Loucy (cell line): ENCODE measurements at regions not wholly inside any gene's neighbourhood (a gene's known extent, or its start where the extent isn't known, plus 50 kb on each side); places are given as distances from the start of the nearest gene placed in this dataset.

ENCODE experiments used
- H2AFZ ChIP-seq: fragments of 200-600 bp; sonication (generic); 2 replicates; pipeline ENCODE4 v1.6.0; 2016; ENCODE audit warnings: antibody characterized with exemption, mild to moderate bottlenecking, low read length, moderate library complexity
- H3F3A ChIP-seq: fragments of 200-600 bp; 2 replicates; pipeline ENCODE4 v1.6.0; 2016; ENCODE audit warnings: antibody characterized with exemption, low read depth, mild to moderate bottlenecking
- H3K27me3 ChIP-seq: fragments of 200-600 bp; sonication (generic); 2 replicates; pipeline ENCODE4 v1.6.1; 2014; ENCODE audit warnings: low read length, mild to moderate bottlenecking; ENCODE audit not compliant: insufficient read depth, poor library complexity, severe bottlenecking
- H3K36me3 ChIP-seq: fragments of 200-600 bp; sonication (generic); 2 replicates; pipeline ENCODE4 v1.6.1; 2016; ENCODE audit warnings: low read length; ENCODE audit not compliant: insufficient read depth
- H3K4me1 ChIP-seq: fragments of 200-600 bp; sonication (generic); 2 replicates; pipeline ENCODE4 v1.5.1; 2014; ENCODE audit warnings: low read length, mild to moderate bottlenecking; ENCODE audit not compliant: insufficient read depth, poor library complexity, severe bottlenecking
- H3K4me2 ChIP-seq: fragments of 200-600 bp; sonication (generic); 2 replicates; pipeline ENCODE4 v1.6.0; 2014; ENCODE audit warnings: antibody characterized with exemption, low read length, low read depth, mild to moderate bottlenecking; ENCODE audit not compliant: poor library complexity, severe bottlenecking
- H3K4me3 ChIP-seq: fragments of 200-600 bp; sonication (generic); 2 replicates; pipeline ENCODE4 v1.5.1; 2014; ENCODE audit warnings: low read length, mild to moderate bottlenecking, mixed read lengths; ENCODE audit not compliant: poor library complexity, severe bottlenecking
- H3K79me2 ChIP-seq: fragments of 200-600 bp; sonication (generic); 2 replicates; pipeline ENCODE4 v1.6.1; 2014; ENCODE audit warnings: low read length; ENCODE audit not compliant: insufficient read depth
- H3K9ac ChIP-seq: fragments of 200-600 bp; sonication (generic); 2 replicates; pipeline ENCODE4 v1.6.0; 2014; ENCODE audit warnings: mild to moderate bottlenecking, low read depth, low read length, moderate library complexity; ENCODE audit not compliant: poor library complexity, severe bottlenecking
- H3K9me2 ChIP-seq: fragments of 200-600 bp; sonication (generic); replicated peaks from 2 replicates; pipeline ENCODE4 v1.6.1; 2016; ENCODE audit warnings: low read depth, low read length, mixed read lengths
- H3K9me3 ChIP-seq: fragments of 200-600 bp; sonication (generic); 2 replicates; pipeline ENCODE4 v1.6.1; 2014; ENCODE audit warnings: mild to moderate bottlenecking, antibody characterized with exemption, low read length, low read depth; ENCODE audit not compliant: insufficient read depth
- H4K20me1 ChIP-seq: fragments of 200-600 bp; sonication (generic); 2 replicates; pipeline ENCODE4 v1.6.0; 2014; ENCODE audit warnings: antibody characterized with exemption, low read length, mild to moderate bottlenecking; ENCODE audit not compliant: insufficient read depth, poor library complexity, severe bottlenecking
- EZH2phosphoT487 ChIP-seq: fragments of 200-600 bp; IDR thresholded peaks from 2 replicates; pipeline ENCODE4 v1.6.1; 2018; ENCODE audit warnings: antibody characterized with exemption, mild to moderate bottlenecking, moderate library complexity, borderline replicate concordance
- TF ChIP-seq, protein P1 (sequence below): fragments of 200-600 bp; sonication (generic); conservative IDR thresholded peaks from 2 replicates; pipeline ENCODE4 v1.5.1; 2014; ENCODE audit warnings: mild to moderate bottlenecking, antibody characterized with exemption, low read length

DNA sequence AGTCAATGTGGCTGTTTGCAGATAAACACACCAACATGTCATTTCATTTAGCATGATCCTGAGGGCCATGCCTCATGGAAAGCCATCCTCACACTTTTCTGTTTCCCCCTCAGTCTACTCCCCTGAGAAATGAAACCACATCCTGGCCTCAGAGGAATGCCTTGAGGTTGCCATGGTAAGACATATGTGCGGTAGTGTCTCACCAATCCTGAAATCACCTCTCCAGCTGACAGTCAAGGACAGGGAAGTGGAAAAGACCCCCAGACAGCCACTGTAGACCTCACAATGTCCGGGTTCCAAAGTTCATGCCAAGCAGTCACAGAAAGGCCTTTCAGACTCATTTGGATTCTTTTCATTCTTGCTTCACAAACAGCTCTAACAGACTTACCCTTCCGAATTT, 175.2 kb upstream of the PKDCC start:
- Histone ChIP-seq H3K27me3 (no peaks in the 10 kb centered on the region), H2AFZ (no peak overlapping the region), H3K9me3 (no peaks in the 10 kb centered on the region), H3K79me2 (no peaks in the 10 kb centered on the region), H3K4me3 (no peak overlapping the region), H3K9me2 (no peaks in the 10 kb centered on the region), H3K9ac (no peak overlapping the region), H3F3A (no peaks in the 10 kb centered on the region), H3K4me2 (no peak overlapping the region), H3K4me1 (peaks cover 6% of the 10 kb centered on the region), H3K36me3 (no peaks in the 10 kb centered on the region), H4K20me1 (no peaks in the 10 kb centered on the region)
- TF ChIP-seq, protein P1, sequence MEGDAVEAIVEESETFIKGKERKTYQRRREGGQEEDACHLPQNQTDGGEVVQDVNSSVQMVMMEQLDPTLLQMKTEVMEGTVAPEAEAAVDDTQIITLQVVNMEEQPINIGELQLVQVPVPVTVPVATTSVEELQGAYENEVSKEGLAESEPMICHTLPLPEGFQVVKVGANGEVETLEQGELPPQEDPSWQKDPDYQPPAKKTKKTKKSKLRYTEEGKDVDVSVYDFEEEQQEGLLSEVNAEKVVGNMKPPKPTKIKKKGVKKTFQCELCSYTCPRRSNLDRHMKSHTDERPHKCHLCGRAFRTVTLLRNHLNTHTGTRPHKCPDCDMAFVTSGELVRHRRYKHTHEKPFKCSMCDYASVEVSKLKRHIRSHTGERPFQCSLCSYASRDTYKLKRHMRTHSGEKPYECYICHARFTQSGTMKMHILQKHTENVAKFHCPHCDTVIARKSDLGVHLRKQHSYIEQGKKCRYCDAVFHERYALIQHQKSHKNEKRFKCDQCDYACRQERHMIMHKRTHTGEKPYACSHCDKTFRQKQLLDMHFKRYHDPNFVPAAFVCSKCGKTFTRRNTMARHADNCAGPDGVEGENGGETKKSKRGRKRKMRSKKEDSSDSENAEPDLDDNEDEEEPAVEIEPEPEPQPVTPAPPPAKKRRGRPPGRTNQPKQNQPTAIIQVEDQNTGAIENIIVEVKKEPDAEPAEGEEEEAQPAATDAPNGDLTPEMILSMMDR = no peak
- no peak for TF ChIP-seq EZH2phosphoT487

DNA sequence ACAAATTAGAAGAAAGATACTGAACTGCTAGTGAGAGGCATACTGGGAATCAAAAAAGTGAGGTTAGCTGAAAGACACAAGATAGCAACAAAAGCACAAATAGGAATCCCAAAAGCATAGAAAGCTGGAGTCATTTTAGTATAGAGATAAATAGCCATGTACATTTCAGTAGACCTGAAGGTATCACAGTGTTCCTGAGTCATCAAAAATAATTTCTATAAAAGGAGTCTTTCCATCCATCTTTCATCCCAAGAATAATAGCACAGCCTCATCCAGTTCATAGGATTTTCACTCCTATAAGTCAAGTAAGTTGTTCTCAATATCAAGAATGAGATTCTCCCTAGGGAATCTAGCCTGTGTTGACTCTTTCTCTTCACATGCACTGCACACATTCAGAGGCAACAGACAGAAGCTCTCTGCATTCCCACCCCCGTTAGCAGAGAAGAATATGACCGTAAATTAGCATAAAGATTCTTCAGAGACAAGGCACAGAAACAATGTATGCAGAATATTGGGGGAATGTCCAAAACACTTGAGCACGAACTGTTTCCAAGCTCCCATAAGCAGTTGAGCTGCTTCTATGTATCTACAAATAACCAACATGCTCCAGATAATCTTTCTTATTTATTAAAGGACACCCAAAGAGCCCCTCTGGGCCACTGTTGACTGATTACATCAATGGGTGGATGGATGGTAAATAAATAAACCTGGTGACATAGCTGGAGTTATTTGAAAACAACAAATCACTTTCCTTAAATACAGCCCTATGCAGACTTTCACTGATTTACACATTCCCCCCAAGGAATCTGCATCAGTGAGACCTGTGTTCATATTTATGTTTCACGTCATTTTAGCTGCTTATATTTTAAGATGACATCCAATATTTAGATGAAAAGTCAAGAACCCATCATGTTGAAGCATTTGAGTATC, 174.5 kb upstream of the PKDCC start:
- no peak overlapping the region for H2AFZ ChIP-seq
- H3K9me2 ChIP-seq = no peaks in the 10 kb centered on the region
- H3K9me3 ChIP-seq = no peaks in the 10 kb centered on the region
- H4K20me1 ChIP-seq = no peaks in the 10 kb centered on the region
- H3K9ac ChIP-seq = no peak overlapping the region
- H3K4me1 ChIP-seq = peaks cover 7% of the 10 kb centered on the region
- H3K79me2 ChIP-seq = no peaks in the 10 kb centered on the region
- no peak overlapping the region for H3K4me3 ChIP-seq
- H3K4me2 ChIP-seq = no peak overlapping the region
- H3F3A ChIP-seq = no peaks in the 10 kb centered on the region
- no peaks in the 10 kb centered on the region for H3K36me3 ChIP-seq
- no peaks in the 10 kb centered on the region for H3K27me3 ChIP-seq
- no peak for TF ChIP-seq EZH2phosphoT487

DNA sequence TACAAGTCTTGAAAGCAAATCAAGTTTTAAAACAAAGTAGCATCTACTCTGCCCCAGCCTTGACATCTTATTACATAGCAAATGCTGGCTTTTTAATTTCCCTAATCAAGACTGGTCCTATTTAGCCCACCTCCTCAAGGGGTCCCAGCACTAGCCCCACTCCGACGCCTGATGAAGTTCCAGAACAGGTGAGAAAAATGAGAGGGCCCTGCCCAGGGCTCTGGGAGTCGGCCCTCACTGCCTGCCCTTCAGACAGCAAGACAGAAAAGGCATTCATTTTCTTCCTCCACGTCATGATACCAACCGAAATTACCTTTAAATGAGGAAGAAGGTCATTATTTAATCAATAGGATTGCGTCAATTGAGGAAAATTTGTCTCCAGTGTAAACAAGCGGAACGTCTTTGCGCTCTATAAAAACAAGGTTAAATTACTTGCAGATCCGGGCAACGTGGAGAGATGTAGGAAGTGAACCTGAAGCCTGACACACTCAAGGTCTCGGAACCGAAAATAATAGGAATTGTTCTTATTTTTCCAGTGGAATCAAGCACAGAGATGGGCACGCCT, 170.6 kb upstream of the PKDCC start:
- Histone ChIP-seq H3K4me1 (peaks cover 23% of the 10 kb centered on the region), H3K9ac (no peak overlapping the region), H3K4me2 (no peak overlapping the region)

More for the DNA sequence above, 170.6 kb upstream of the PKDCC start:
- no peaks in the 10 kb centered on the region for H3K36me3 ChIP-seq
- H2AFZ ChIP-seq = no peak overlapping the region
- H3K9me2 ChIP-seq = no peaks in the 10 kb centered on the region
- H3K9me3 ChIP-seq = no peaks in the 10 kb centered on the region
- no peak for TF ChIP-seq EZH2phosphoT487
- TF ChIP-seq, protein P1 = no peak
- H4K20me1 ChIP-seq = no peaks in the 10 kb centered on the region
- H3K27me3 ChIP-seq = no peaks in the 10 kb centered on the region
- H3K79me2 ChIP-seq = no peaks in the 10 kb centered on the region
- H3F3A ChIP-seq = no peaks in the 10 kb centered on the region
- no peak overlapping the region for H3K4me3 ChIP-seq
